Activated CD4-positive, alpha-beta memory T cell treated with anti-CD3 and anti-CD28 coated beads for 36 hours (primary cell): ENCODE measurements at regions not wholly inside any gene's neighbourhood (a gene's known extent, or its start where the extent isn't known, plus 50 kb on each side); places are given as distances from the start of the nearest gene placed in this dataset.

Source experiments
- CTCF ChIA-PET: fragments of 350-600 bp; sonication (Branson Sonifier 250); formaldehyde crosslinking; loops from one replicate; lab custom pipeline; 2021; ENCODE audit warnings: antibody characterized with exemption, inconsistent platforms; lab: Charles Lee
- POLR2A ChIA-PET: fragments of 350-600 bp; sonication (Branson Sonifier 250); formaldehyde crosslinking; loops from one replicate; lab custom pipeline; 2021; ENCODE audit warnings: antibody characterized with exemption; lab: Charles Lee
- DNase-seq: peaks from one replicate; pipeline ENCODE4 v3.0.0-alpha.2; 2020
- H3K27ac Mint-ChIP-seq: one replicate; pipeline ENCODE4 v1.8.0; 2021; ENCODE audit warnings: mixed read lengths
- H3K27me3 Mint-ChIP-seq: one replicate; pipeline ENCODE4 v1.8.0; 2021; ENCODE audit warnings: mixed read lengths
- H3K36me3 Mint-ChIP-seq: one replicate; pipeline ENCODE4 v1.8.0; 2021; ENCODE audit warnings: mixed read lengths
- H3K4me1 Mint-ChIP-seq: one replicate; pipeline ENCODE4 v1.8.0; 2021; ENCODE audit warnings: low read depth, mixed read lengths
- H3K4me3 Mint-ChIP-seq: one replicate; pipeline ENCODE4 v1.8.0; 2021; ENCODE audit warnings: mild to moderate bottlenecking, mixed read lengths
- H3K9me3 Mint-ChIP-seq: one replicate; pipeline ENCODE4 v1.8.0; 2021; ENCODE audit warnings: mixed read lengths
- intact Hi-C: fragments of 100-400 bp; cut with micrococcal nuclease; formaldehyde crosslinking; loops from one replicate; pipeline ENCODE4 v1.15.1; 2023

- no peaks in the 10 kb centered on the region for H3K4me1 Mint-ChIP-seq
- intact Hi-C loops = no loop called here
- no peaks in the 10 kb centered on the region for H3K9me3 Mint-ChIP-seq
- ChIA-PET CTCF (no interaction called here), POLR2A (no interaction called here)
- no peak overlapping the region for H3K4me3 Mint-ChIP-seq
- DNase-seq = no peak
- no peaks in the 10 kb centered on the region for H3K36me3 Mint-ChIP-seq
- H3K27ac Mint-ChIP-seq = no peak overlapping the region
- H3K27me3 Mint-ChIP-seq = no peaks in the 10 kb centered on the region
Measured at GRCh38 chr4:20512033-20512792, 188.0 kb upstream of the PACRGL start.

GRCh38 chr4:20512985-20513384 is 187.3 kb upstream of the PACRGL start:
- no peaks in the 10 kb centered on the region for H3K27me3 Mint-ChIP-seq
- H3K36me3 Mint-ChIP-seq = no peaks in the 10 kb centered on the region
- no peaks in the 10 kb centered on the region for H3K4me1 Mint-ChIP-seq
- DNase-seq = no peak
- CTCF ChIA-PET = no interaction called here
- intact Hi-C loops = no loop called here
- H3K27ac Mint-ChIP-seq = no peak overlapping the region
- H3K4me3 Mint-ChIP-seq = no peak overlapping the region
- no peaks in the 10 kb centered on the region for H3K9me3 Mint-ChIP-seq
- POLR2A ChIA-PET = interaction anchor here (0.5 kb wide), 1 partner anchor 17 kb away, joined by 3 read pairs; no protein-coding TSS in a partner anchor

GRCh38 chr4:20520901-20521300 is 179.4 kb upstream of the PACRGL start:
- CTCF ChIA-PET = no interaction called here
- H3K36me3 Mint-ChIP-seq = no peaks in the 10 kb centered on the region

GRCh38 chr4:20528508-20528907 is 171.8 kb upstream of the PACRGL start:
- H3K4me3 Mint-ChIP-seq = no peak overlapping the region

More at GRCh38 chr4:20520901-20521300, 179.4 kb upstream of the PACRGL start:
- H3K9me3 Mint-ChIP-seq = no peaks in the 10 kb centered on the region
- H3K27ac Mint-ChIP-seq = no peak overlapping the region
- no peaks in the 10 kb centered on the region for H3K4me1 Mint-ChIP-seq
- intact Hi-C loops = no loop called here
- DNase-seq = no peak
- H3K27me3 Mint-ChIP-seq = no peaks in the 10 kb centered on the region
- POLR2A ChIA-PET = no interaction called here
- no peak overlapping the region for H3K4me3 Mint-ChIP-seq

GRCh38 chr4:20529691-20530090 is 170.6 kb upstream of the PACRGL start:
- Mint-ChIP-seq H3K4me3 (no peak overlapping the region), H3K36me3 (no peaks in the 10 kb centered on the region), H3K27me3 (no peaks in the 10 kb centered on the region), H3K27ac (no peak overlapping the region), H3K9me3 (no peaks in the 10 kb centered on the region), H3K4me1 (no peaks in the 10 kb centered on the region)
- intact Hi-C loops = no loop called here
- ChIA-PET POLR2A (interaction anchor here (0.7 kb wide), 1 partner anchor 16 kb away, joined by 3 read pairs; no protein-coding TSS in a partner anchor), CTCF (no interaction called here)
- no peak for DNase-seq

More at GRCh38 chr4:20528508-20528907, 171.8 kb upstream of the PACRGL start:
- no peaks in the 10 kb centered on the region for H3K27me3 Mint-ChIP-seq
- no peaks in the 10 kb centered on the region for H3K4me1 Mint-ChIP-seq
- no peak overlapping the region for H3K27ac Mint-ChIP-seq
- no peaks in the 10 kb centered on the region for H3K36me3 Mint-ChIP-seq
- intact Hi-C loops = no loop called here
- CTCF ChIA-PET = no interaction called here
- no peak for DNase-seq
- H3K9me3 Mint-ChIP-seq = no peaks in the 10 kb centered on the region
- POLR2A ChIA-PET = no interaction called here

- no peaks in the 10 kb centered on the region for H3K27me3 Mint-ChIP-seq
- no peaks in the 10 kb centered on the region for H3K9me3 Mint-ChIP-seq
- ChIA-PET POLR2A (no interaction called here), CTCF (interaction anchor here (0.7 kb wide), 1 partner anchor 769 kb away, joined by 3 read pairs; no protein-coding TSS in a partner anchor)
- H3K36me3 Mint-ChIP-seq = no peaks in the 10 kb centered on the region
- no peak overlapping the region for H3K4me3 Mint-ChIP-seq
- H3K4me1 Mint-ChIP-seq = no peaks in the 10 kb centered on the region
- intact Hi-C loops = no loop called here
- DNase-seq = no peak
- H3K27ac Mint-ChIP-seq = no peak overlapping the region
Measured at GRCh38 chr4:20532116-20532790, 168.0 kb upstream of the PACRGL start.

- no peak for DNase-seq
- Mint-ChIP-seq H3K36me3 (no peaks in the 10 kb centered on the region), H3K4me3 (no peak overlapping the region), H3K9me3 (no peaks in the 10 kb centered on the region), H3K27ac (no peak overlapping the region), H3K4me1 (no peaks in the 10 kb centered on the region), H3K27me3 (no peaks in the 10 kb centered on the region)
- ChIA-PET POLR2A (no interaction called here), CTCF (no interaction called here)
- intact Hi-C loops = no loop called here
Measured at GRCh38 chr4:20532871-20533870, 167.1 kb upstream of the PACRGL start.

GRCh38 chr4:20538905-20539304 is 161.4 kb upstream of the PACRGL start:
- H3K4me1 Mint-ChIP-seq = no peaks in the 10 kb centered on the region
- DNase-seq = no peak
- ChIA-PET POLR2A (no interaction called here), CTCF (no interaction called here)
- H3K9me3 Mint-ChIP-seq = no peaks in the 10 kb centered on the region
- H3K4me3 Mint-ChIP-seq = no peak overlapping the region
- intact Hi-C loops = no loop called here
- no peaks in the 10 kb centered on the region for H3K36me3 Mint-ChIP-seq
- H3K27ac Mint-ChIP-seq = no peak overlapping the region
- peaks cover 2% of the 10 kb centered on the region for H3K27me3 Mint-ChIP-seq

- POLR2A ChIA-PET = no interaction called here
Measured at GRCh38 chr4:20543131-20543530, 157.1 kb upstream of the PACRGL start.

GRCh38 chr4:20544645-20545044 is 155.6 kb upstream of the PACRGL start:
- Mint-ChIP-seq H3K4me1 (no peaks in the 10 kb centered on the region), H3K27me3 (peaks cover 2% of the 10 kb centered on the region), H3K4me3 (no peak overlapping the region), H3K27ac (no peak overlapping the region), H3K9me3 (no peaks in the 10 kb centered on the region), H3K36me3 (no peaks in the 10 kb centered on the region)
- ChIA-PET CTCF (no interaction called here), POLR2A (no interaction called here)
- DNase-seq = no peak
- intact Hi-C loops = loop anchor here (1.0 kb wide), 1 partner anchor 126 kb away; no protein-coding TSS in a partner anchor

More at GRCh38 chr4:20543131-20543530, 157.1 kb upstream of the PACRGL start:
- no peak overlapping the region for H3K27ac Mint-ChIP-seq
- no peaks in the 10 kb centered on the region for H3K36me3 Mint-ChIP-seq
- intact Hi-C loops = no loop called here
- no peak for DNase-seq
- H3K4me3 Mint-ChIP-seq = no peak overlapping the region
- no peaks in the 10 kb centered on the region for H3K9me3 Mint-ChIP-seq
- CTCF ChIA-PET = no interaction called here
- H3K27me3 Mint-ChIP-seq = peaks cover 2% of the 10 kb centered on the region
- no peaks in the 10 kb centered on the region for H3K4me1 Mint-ChIP-seq

- CTCF ChIA-PET = interaction anchor here (1.2 kb wide), 1 partner anchor 11 kb away, joined by 3 read pairs; no protein-coding TSS in a partner anchor
- Mint-ChIP-seq H3K27ac (no peak overlapping the region), H3K9me3 (no peaks in the 10 kb centered on the region), H3K4me1 (no peaks in the 10 kb centered on the region), H3K27me3 (no peaks in the 10 kb centered on the region), H3K36me3 (no peaks in the 10 kb centered on the region), H3K4me3 (no peak overlapping the region)
- POLR2A ChIA-PET = no interaction called here
- intact Hi-C loops = no loop called here
- DNase-seq = no peak
Measured at GRCh38 chr4:20552004-20552403, 148.3 kb upstream of the PACRGL start.

GRCh38 chr4:20554134-20554533 is 146.1 kb upstream of the PACRGL start:
- no peak overlapping the region for H3K27ac Mint-ChIP-seq
- DNase-seq = no peak
- no peaks in the 10 kb centered on the region for H3K4me1 Mint-ChIP-seq
- intact Hi-C loops = no loop called here
- no peaks in the 10 kb centered on the region for H3K27me3 Mint-ChIP-seq
- ChIA-PET CTCF (no interaction called here), POLR2A (no interaction called here)
- H3K4me3 Mint-ChIP-seq = no peak overlapping the region
- no peaks in the 10 kb centered on the region for H3K36me3 Mint-ChIP-seq
- H3K9me3 Mint-ChIP-seq = no peaks in the 10 kb centered on the region
